Upper lobe of right lung (tissue), 1 donor: ENCODE measurements at regions not wholly inside any gene's neighbourhood (a gene's known extent, or its start where the extent isn't known, plus 50 kb on each side); places are given as distances from the start of the nearest gene placed in this dataset.

ENCODE experiments used
- ATAC-seq: fragments of 200-7000 bp; cut with Tn5 transposase; one replicate; pipeline ENCODE4 v1.9.1; 2020; ENCODE audit warnings: mild to moderate bottlenecking, moderate library complexity
- DNase-seq: peaks from one replicate; pipeline ENCODE4 v3.0.0-alpha.2; 2020
- H3K27ac ChIP-seq: fragments of 200-600 bp; one replicate; pipeline ENCODE4 v1.8.0; 2022
- H3K27me3 ChIP-seq: fragments of 200-600 bp; one replicate; pipeline ENCODE4 v1.8.0; 2022; ENCODE audit warnings: mild to moderate bottlenecking
- H3K36me3 ChIP-seq: fragments of 200-600 bp; one replicate; pipeline ENCODE4 v1.8.0; 2022
- H3K4me1 ChIP-seq: fragments of 200-600 bp; one replicate; pipeline ENCODE4 v1.8.0; 2022
- H3K4me3 ChIP-seq: fragments of 200-600 bp; one replicate; pipeline ENCODE4 v1.8.0; 2022; ENCODE audit warnings: mild to moderate bottlenecking
- H3K9me3 ChIP-seq: fragments of 200-600 bp; one replicate; pipeline ENCODE4 v1.8.0; 2022
- intact Hi-C: fragments of 100-400 bp; cut with DNase I; formaldehyde crosslinking; loops from one replicate; pipeline ENCODE4 v1.11.0; 2022
- TF ChIP-seq, protein P1 (sequence below): fragments of 200-600 bp; IDR thresholded peaks from one replicate; pipeline ENCODE4 v1.8.0; 2022; ENCODE audit warnings: antibody characterized with exemption
- donor health status: DM: no; HTN: yes; CAD: no; lungs with severe emphysema.

DNA sequence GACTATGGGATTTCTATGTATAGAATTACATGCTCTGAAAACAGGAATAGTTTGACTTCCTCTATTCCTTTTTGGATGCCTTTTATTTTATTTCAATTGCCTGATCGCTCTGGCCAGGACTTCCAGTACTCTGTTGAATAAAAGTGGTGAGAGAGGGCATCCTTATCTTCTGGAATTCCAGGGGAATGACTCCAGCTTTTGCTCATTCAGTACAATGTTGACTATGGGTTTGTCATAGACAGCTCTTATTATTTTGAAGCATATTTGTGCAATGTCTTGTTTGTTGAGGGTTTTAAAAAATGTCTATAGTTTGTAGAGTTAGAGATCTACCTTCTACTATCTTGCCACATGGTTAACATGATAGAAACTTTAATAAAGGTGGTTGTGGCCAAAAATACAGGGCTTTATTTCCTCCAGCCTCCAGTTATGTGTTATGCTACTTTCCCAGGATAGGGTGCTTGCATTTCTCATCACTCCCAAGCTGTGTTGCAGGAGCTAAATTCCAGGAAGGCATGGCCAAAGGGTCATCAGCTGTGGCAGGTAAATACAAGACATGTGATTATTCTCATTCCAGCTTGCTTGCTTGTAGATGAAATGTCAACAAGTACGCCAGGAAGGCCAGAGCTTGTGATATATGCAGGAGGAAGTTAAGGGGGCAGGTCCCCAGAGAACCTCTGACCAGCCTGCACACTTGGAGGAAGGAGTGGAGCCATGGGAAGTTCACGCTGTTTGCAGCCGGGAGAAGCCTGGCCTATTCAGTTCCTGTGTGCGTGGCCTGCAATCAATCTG, 142.4 kb upstream of the CPXCR1 start:
- intact Hi-C loops: no loop called here
- H3K36me3 ChIP-seq: no peaks in the 10 kb centered on the region
- no peaks in the 10 kb centered on the region for H3K9me3 ChIP-seq
- H3K4me1 ChIP-seq: no peaks in the 10 kb centered on the region
- ATAC-seq (no peak), DNase-seq (no peak)
- H3K27ac ChIP-seq: no peak overlapping the region
- H3K27me3 ChIP-seq: no peaks in the 10 kb centered on the region
- TF ChIP-seq, protein P1, sequence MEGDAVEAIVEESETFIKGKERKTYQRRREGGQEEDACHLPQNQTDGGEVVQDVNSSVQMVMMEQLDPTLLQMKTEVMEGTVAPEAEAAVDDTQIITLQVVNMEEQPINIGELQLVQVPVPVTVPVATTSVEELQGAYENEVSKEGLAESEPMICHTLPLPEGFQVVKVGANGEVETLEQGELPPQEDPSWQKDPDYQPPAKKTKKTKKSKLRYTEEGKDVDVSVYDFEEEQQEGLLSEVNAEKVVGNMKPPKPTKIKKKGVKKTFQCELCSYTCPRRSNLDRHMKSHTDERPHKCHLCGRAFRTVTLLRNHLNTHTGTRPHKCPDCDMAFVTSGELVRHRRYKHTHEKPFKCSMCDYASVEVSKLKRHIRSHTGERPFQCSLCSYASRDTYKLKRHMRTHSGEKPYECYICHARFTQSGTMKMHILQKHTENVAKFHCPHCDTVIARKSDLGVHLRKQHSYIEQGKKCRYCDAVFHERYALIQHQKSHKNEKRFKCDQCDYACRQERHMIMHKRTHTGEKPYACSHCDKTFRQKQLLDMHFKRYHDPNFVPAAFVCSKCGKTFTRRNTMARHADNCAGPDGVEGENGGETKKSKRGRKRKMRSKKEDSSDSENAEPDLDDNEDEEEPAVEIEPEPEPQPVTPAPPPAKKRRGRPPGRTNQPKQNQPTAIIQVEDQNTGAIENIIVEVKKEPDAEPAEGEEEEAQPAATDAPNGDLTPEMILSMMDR: no peak
- no peak overlapping the region for H3K4me3 ChIP-seq

DNA sequence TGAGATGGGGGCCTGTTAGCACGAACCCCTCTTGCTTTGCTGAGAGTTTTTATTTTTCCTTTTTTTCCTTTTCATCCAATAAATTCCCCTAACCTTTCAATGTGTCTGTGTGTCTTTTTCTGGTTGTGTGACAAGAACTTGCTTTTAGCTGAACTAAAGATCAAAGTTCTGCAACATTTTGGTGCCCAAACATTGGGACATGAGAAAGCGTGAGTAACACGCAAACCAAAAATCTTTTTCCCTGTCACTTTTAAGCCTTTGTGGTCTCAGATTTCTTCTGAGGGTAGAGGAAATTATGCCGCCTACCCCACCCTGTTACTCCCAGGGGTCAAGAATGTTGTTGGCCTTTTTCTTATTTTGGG, 141.8 kb upstream of the CPXCR1 start:
- Histone ChIP-seq H3K4me1 (no peaks in the 10 kb centered on the region), H3K36me3 (no peaks in the 10 kb centered on the region), H3K9me3 (no peaks in the 10 kb centered on the region), H3K27me3 (no peaks in the 10 kb centered on the region), H3K4me3 (no peak overlapping the region), H3K27ac (no peak overlapping the region)
- intact Hi-C loops: no loop called here
- TF ChIP-seq, protein P1: no peak
- ATAC-seq: no peak
- DNase-seq: no peak

DNA sequence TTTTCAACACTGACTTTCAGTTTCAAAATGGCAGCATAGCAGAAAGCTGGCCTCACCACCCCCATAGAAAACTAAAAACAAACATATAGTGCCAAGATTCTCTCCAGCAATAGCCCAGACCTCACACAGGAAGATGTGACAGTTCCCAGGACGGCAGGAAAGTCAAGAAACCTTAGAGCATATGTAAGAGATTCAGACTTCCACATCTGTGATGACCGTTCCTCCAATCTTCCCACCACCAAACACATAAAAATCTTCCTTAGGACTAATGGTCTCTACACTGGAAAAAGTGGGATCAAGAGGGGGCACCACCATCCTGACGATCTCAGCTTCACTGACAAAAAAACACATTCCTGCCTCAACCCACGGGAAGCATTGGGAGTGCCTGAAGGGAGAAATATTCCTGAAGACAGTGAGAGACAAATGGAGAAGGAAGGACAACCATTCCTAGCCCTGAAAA, 134.1 kb upstream of the CPXCR1 start:
- H3K27ac ChIP-seq: no peak overlapping the region
- no peak overlapping the region for H3K4me3 ChIP-seq
- no peaks in the 10 kb centered on the region for H3K27me3 ChIP-seq
- ATAC-seq (no peak), DNase-seq (no peak)
- no peaks in the 10 kb centered on the region for H3K4me1 ChIP-seq
- no peaks in the 10 kb centered on the region for H3K9me3 ChIP-seq
- H3K36me3 ChIP-seq: no peaks in the 10 kb centered on the region
- intact Hi-C loops: no loop called here
- TF ChIP-seq, protein P1: no peak

DNA sequence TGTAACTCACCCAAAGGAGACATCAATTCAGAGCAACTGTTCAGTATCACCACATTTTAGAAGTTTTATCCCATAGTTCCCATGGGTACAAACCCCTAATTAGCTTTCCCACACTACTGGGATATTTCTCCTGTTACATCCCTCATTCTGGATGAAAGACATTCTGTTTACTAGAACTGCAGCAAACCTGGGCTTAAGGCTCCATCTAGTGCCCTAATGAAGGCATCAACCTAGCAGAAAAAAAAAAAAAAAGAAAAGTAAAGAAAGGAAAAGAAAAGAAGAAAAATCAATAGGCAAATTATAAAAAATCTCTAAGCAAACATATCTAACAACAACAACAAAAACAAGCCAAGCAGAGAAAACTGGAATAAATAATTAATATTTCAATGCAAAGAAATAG, 133.7 kb upstream of the CPXCR1 start:
- no peak for ATAC-seq
- Histone ChIP-seq H3K27me3 (no peaks in the 10 kb centered on the region), H3K4me1 (no peaks in the 10 kb centered on the region), H3K27ac (no peak overlapping the region), H3K4me3 (no peak overlapping the region), H3K36me3 (no peaks in the 10 kb centered on the region), H3K9me3 (no peaks in the 10 kb centered on the region)
- DNase-seq: no peak
- intact Hi-C loops: no loop called here
- TF ChIP-seq, protein P1: no peak

DNA sequence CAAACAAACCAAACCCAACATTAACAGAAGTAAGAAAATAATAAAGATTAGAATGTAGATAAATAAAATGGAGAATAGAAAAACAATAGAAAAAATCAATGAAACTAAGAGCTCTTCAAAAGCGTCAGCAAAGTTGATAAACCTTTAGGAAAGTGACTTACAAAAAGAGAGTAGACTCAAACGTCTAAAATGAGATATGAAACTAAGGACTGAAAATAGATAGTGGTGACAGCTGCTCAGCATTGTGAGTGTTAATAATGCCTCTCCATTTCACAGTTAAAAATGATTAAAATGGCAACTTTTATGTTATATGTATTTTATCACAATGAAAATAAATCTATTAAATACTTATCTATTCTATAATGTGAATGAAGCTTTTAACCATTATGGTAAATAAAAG, 125.7 kb upstream of the CPXCR1 start:
- H3K4me1 ChIP-seq: no peaks in the 10 kb centered on the region
- H3K9me3 ChIP-seq: no peaks in the 10 kb centered on the region
- no peak overlapping the region for H3K27ac ChIP-seq
- DNase-seq: no peak
- no peak overlapping the region for H3K4me3 ChIP-seq
- no peak for ATAC-seq
- intact Hi-C loops: loop anchor here (10.0 kb wide), 1 partner anchor 54 kb away; no protein-coding TSS in a partner anchor
- no peaks in the 10 kb centered on the region for H3K27me3 ChIP-seq
- H3K36me3 ChIP-seq: no peaks in the 10 kb centered on the region
- TF ChIP-seq, protein P1: no peak
